Trophoblast cell (in vitro differentiated cells and primary cell): ENCODE measurements at regions not wholly inside any gene's neighbourhood (a gene's known extent, or its start where the extent isn't known, plus 50 kb on each side); places are given as distances from the start of the nearest gene placed in this dataset.
"Not testable (repeated sequence)": the region's sequence is repeated elsewhere in the genome, so short reads cannot be mapped to it uniquely, and the experiment has no call there.

Source experiments
- DNase-seq, 2 donors: peaks; one replicate each; pipeline ENCODE4 v3.0.0-alpha.2; 2016
- H2AFZ ChIP-seq: 2 replicates; pipeline ENCODE4 v1.6.1; 2013; ENCODE audit warnings: low read length, moderate library complexity, mild to moderate bottlenecking; ENCODE audit not compliant: insufficient read depth, poor library complexity
- H2AK5ac ChIP-seq: 2 replicates; pipeline ENCODE4 v1.6.1; 2013; ENCODE audit warnings: mild to moderate bottlenecking, low read length
- H2BK120ac ChIP-seq: 2 replicates; pipeline ENCODE4 v1.6.1; 2013; ENCODE audit warnings: low read length, mild to moderate bottlenecking, moderate library complexity; ENCODE audit not compliant: insufficient read depth, poor library complexity
- H2BK12ac ChIP-seq: 2 replicates; pipeline ENCODE4 v1.6.1; 2013; ENCODE audit warnings: mild to moderate bottlenecking, low read length, moderate library complexity
- H2BK5ac ChIP-seq: 2 replicates; pipeline ENCODE4 v1.6.1; 2013; ENCODE audit warnings: low read length, low read depth, moderate library complexity, mild to moderate bottlenecking; ENCODE audit not compliant: poor library complexity
- H3K14ac ChIP-seq: 2 replicates; pipeline ENCODE4 v1.6.1; 2013; ENCODE audit warnings: mild to moderate bottlenecking, low read length
- H3K18ac ChIP-seq: 2 replicates; pipeline ENCODE4 v1.6.1; 2013; ENCODE audit warnings: mild to moderate bottlenecking, low read length
- H3K23ac ChIP-seq: 2 replicates; pipeline ENCODE4 v1.6.1; 2013; ENCODE audit warnings: low read length
- H3K27ac ChIP-seq: 2 replicates; pipeline ENCODE4 v1.5.1; 2013; ENCODE audit warnings: low read depth, mild to moderate bottlenecking, inconsistent platforms, low read length, moderate library complexity
- H3K27me3 ChIP-seq: 2 replicates; pipeline ENCODE4 v1.6.1; 2013; ENCODE audit warnings: inconsistent platforms, mild to moderate bottlenecking, low read length, moderate library complexity; ENCODE audit not compliant: insufficient read depth
- H3K36me3 ChIP-seq, 2 experiments: 1 replicate in 1 of 2; 2 replicates in 1 of 2; pipeline ENCODE4 v1.6.1; 2013; ENCODE audit warnings: low read length in 2 of 2, mild to moderate bottlenecking in 2 of 2, moderate library complexity in 1 of 2; ENCODE audit not compliant: insufficient read depth in 2 of 2, control insufficient read depth in 1 of 2
- H3K4ac ChIP-seq: 2 replicates; pipeline ENCODE4 v1.6.1; 2013; ENCODE audit warnings: low read depth, mild to moderate bottlenecking, low read length, moderate library complexity
- H3K4me1 ChIP-seq, 2 experiments: 1 replicate in 1 of 2; 2 replicates in 1 of 2; pipeline ENCODE4 v1.6.1; 2013; ENCODE audit warnings: low read length in 2 of 2, mild to moderate bottlenecking in 2 of 2, moderate library complexity in 1 of 2; ENCODE audit not compliant: insufficient read depth in 2 of 2, control insufficient read depth in 1 of 2
- H3K4me2 ChIP-seq: 2 replicates; pipeline ENCODE4 v1.6.1; 2013; ENCODE audit warnings: inconsistent platforms, mild to moderate bottlenecking, low read length, moderate library complexity
- H3K4me3 ChIP-seq: 2 replicates; pipeline ENCODE4 v1.5.1; 2013; ENCODE audit warnings: mild to moderate bottlenecking, low read depth, low read length, inconsistent platforms
- H3K79me1 ChIP-seq: one replicate; pipeline ENCODE4 v1.6.1; 2013; ENCODE audit warnings: low read length
- H3K79me2 ChIP-seq: 2 replicates; pipeline ENCODE4 v1.6.1; 2013; ENCODE audit warnings: low read length, mild to moderate bottlenecking; ENCODE audit not compliant: control insufficient read depth, insufficient read depth, poor library complexity
- H3K9ac ChIP-seq: 2 replicates; pipeline ENCODE4 v1.6.1; 2013; ENCODE audit warnings: mild to moderate bottlenecking, low read length
- H3K9me3 ChIP-seq: 2 replicates; pipeline ENCODE4 v1.6.1; 2013; ENCODE audit warnings: low read depth, mild to moderate bottlenecking, control low read depth, inconsistent platforms, low read length; ENCODE audit not compliant: insufficient read depth
- H4K12ac ChIP-seq: 2 replicates; pipeline ENCODE4 v1.6.1; 2013; ENCODE audit warnings: low read depth, mild to moderate bottlenecking, low read length, moderate library complexity
- H4K8ac ChIP-seq: 2 replicates; pipeline ENCODE4 v1.6.1; 2013; ENCODE audit warnings: low read depth, mild to moderate bottlenecking, low read length, moderate library complexity
- H4K91ac ChIP-seq: one replicate; pipeline ENCODE4 v1.6.1; 2013; ENCODE audit warnings: low read depth, mild to moderate bottlenecking, low read length, moderate library complexity
- WGBS: extraction: QIAGEN DNeasy Blood & Tissue Kit; methylation state at CpG from one replicate; pipeline ENCODE4 v1.1.7; 2013; ENCODE audit warnings: missing lambda C conversion rate; ENCODE audit not compliant: insufficient read length, insufficient coverage; ENCODE audit errors: extremely low coverage; 5-methylcytosine and 5-hydroxymethylcytosine counted together

DNA sequence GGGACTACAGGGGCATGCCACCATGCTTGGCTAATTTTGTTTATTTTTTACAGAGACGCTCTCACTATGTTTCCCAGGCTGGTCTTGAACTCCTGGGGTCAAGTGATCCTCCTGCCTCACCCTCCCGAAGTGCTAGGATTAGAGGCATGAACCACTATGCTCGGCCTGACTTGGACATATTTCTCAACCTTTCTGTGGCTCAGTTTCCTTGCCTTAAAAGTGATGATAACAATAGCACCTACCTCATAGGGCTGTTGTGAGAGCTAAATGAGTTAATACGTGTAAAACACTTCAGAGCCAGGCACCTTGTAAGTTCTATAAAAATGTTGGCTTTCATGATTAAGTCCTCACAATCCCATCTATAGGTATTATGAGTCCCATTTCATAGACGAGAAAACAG, 89.2 kb upstream of the METAP2 start:
- Histone ChIP-seq H3K4me1 (peaks cover 0 to 2% of the 10 kb centered on the region in 2 experiments), H4K91ac (no peak overlapping the region), H3K27me3 (no peaks in the 10 kb centered on the region), H3K4ac (no peak overlapping the region), H4K8ac (no peak overlapping the region), H3K36me3 (no peaks in the 10 kb centered on the region), H3K4me2 (no peak overlapping the region), H3K27ac (no peak overlapping the region), H4K12ac (no peak overlapping the region), H3K79me2 (no peaks in the 10 kb centered on the region), H2BK120ac (no peak overlapping the region), H3K18ac (no peak overlapping the region), H2AK5ac (no peak overlapping the region), H2AFZ (no peak overlapping the region), H2BK12ac (no peak overlapping the region), H3K4me3 (no peak overlapping the region), H3K9me3 (no peaks in the 10 kb centered on the region), H3K9ac (no peak overlapping the region), H3K23ac (no peak overlapping the region), H2BK5ac (no peak overlapping the region), H3K14ac (no peak overlapping the region), H3K79me1 (no peaks in the 10 kb centered on the region)
- DNase-seq = no peak
- no CpG with 5 or more reads among the region's 5 CpGs for WGBS

DNA sequence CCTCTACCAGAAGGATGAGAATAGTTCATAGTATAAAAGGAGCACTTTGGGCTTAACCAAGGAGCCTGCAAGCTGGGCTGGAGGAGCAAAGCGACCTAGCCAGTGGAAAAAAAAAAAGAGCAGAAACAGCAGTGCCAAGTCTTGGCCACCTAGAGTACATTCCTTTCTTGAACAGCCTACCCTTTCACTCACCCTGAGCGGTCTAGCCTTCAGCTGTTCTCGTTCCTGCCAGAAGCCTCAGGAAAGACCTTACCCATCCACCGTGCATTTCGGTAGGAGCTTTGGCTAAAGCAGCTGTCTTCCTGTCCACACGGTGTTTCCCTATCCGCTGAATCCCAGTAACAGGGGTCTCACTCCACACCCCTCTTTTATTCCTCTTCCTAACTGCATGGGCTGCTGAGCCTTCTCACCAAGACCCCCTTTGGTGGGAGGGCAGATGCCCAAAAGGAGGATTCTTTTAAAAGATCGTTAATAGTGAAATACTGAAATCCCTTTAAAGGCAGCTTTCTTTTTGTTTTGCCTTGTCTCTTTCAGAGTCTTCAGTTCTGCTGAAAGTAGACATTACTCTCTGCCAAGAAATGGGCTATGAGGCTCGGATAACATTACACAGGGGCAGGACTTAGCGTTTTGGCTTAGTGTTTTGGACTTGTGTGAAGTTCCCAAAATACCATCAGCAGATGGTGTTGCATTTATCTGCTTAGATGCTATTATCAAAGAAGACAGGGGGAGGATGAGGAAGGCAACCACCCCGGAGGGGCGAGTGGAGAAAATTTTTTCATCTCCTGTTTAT, 88.5 kb upstream of the METAP2 start:
- H3K79me1 ChIP-seq = no peaks in the 10 kb centered on the region
- H3K36me3 ChIP-seq = no peaks in the 10 kb centered on the region
- H2AFZ ChIP-seq = no peak overlapping the region
- no peaks in the 10 kb centered on the region for H3K9me3 ChIP-seq
- H3K79me2 ChIP-seq = no peaks in the 10 kb centered on the region
- no peak overlapping the region for H3K4me3 ChIP-seq
- H3K23ac ChIP-seq = no peak overlapping the region
- H3K14ac ChIP-seq = no peak overlapping the region
- H3K18ac ChIP-seq = no peak overlapping the region
- peaks cover 0 to 2% of the 10 kb centered on the region in 2 experiments for H3K4me1 ChIP-seq
- no peak overlapping the region for H4K12ac ChIP-seq
- DNase-seq = no peak
- no peak overlapping the region for H4K8ac ChIP-seq
- no peak overlapping the region for H2BK5ac ChIP-seq
- H2AK5ac ChIP-seq = no peak overlapping the region
- no peak overlapping the region for H2BK12ac ChIP-seq
- no peak overlapping the region for H3K4ac ChIP-seq
- H3K9ac ChIP-seq = no peak overlapping the region
- H3K27me3 ChIP-seq = no peaks in the 10 kb centered on the region
- WGBS = no CpG with 5 or more reads among the region's 12 CpGs
- H2BK120ac ChIP-seq = no peak overlapping the region
- H4K91ac ChIP-seq = no peak overlapping the region
- H3K4me2 ChIP-seq = no peak overlapping the region
- no peak overlapping the region for H3K27ac ChIP-seq

DNA sequence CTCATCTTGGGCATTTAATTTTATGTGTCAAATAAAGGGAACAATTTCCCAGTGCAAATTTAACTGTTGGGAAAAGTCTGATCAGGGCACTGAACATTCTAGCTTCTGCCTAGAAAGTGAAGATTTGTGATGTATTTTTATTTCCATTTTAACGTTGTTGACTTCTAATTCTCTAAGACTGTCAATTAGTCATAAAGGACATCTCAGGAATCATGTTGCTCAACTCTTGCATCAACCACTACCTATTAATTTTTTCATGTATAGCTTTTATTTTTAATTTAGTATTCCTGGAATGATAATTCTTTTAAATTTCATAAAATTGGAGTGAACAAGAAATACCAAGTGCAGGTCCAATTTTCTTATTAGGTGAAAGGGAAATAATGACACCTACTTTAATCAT, 87.9 kb upstream of the METAP2 start:
- H4K12ac ChIP-seq = no peak overlapping the region
- H2AK5ac ChIP-seq = no peak overlapping the region
- no peak overlapping the region for H3K27ac ChIP-seq
- H2BK5ac ChIP-seq = no peak overlapping the region
- no peak overlapping the region for H3K9ac ChIP-seq
- H3K79me2 ChIP-seq = no peaks in the 10 kb centered on the region
- no peak overlapping the region for H3K4ac ChIP-seq
- H3K4me2 ChIP-seq = no peak overlapping the region
- H3K14ac ChIP-seq = no peak overlapping the region
- H3K4me3 ChIP-seq = no peak overlapping the region
- no peak overlapping the region for H4K8ac ChIP-seq
- no CpG with 5 or more reads among the region's 1 CpG for WGBS
- H2BK12ac ChIP-seq = no peak overlapping the region
- H2AFZ ChIP-seq = no peak overlapping the region
- no peak overlapping the region for H3K23ac ChIP-seq
- no peak overlapping the region for H2BK120ac ChIP-seq
- H3K18ac ChIP-seq = no peak overlapping the region
- H3K9me3 ChIP-seq = no peaks in the 10 kb centered on the region
- no peaks in the 10 kb centered on the region for H3K36me3 ChIP-seq
- peaks cover 0 to 2% of the 10 kb centered on the region in 2 experiments for H3K4me1 ChIP-seq
- H3K27me3 ChIP-seq = no peaks in the 10 kb centered on the region
- peak in 1 of 2 donors; percentile 26 for DNase-seq
- H4K91ac ChIP-seq = no peak overlapping the region
- H3K79me1 ChIP-seq = no peaks in the 10 kb centered on the region

DNA sequence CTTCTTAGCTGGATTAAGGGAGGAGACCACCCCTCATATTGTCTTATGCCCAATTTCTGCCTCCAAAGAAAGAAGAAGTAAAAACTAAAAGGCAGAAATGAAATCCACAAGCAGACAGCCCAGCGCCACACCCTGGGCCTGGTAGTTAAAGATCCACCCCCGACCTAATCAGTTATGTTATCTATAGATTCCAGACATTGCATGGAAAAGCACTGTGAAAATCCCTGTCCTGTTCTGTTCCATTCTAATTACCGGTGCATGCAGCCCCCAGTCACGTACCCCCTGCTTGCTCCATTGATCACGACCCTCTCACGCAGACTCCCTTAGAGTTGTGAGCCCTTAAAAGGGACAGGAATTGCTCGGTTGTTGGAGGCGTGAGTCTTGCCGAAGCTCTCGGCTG, 85.7 kb upstream of the METAP2 start:
- H3K9me3 ChIP-seq, H3K79me2 ChIP-seq, H3K4me1 ChIP-seq, H3K23ac ChIP-seq, DNase-seq, H4K91ac ChIP-seq, H2BK12ac ChIP-seq, H3K9ac ChIP-seq, H3K27me3 ChIP-seq, H2BK5ac ChIP-seq, H3K4ac ChIP-seq, H4K8ac ChIP-seq, H3K18ac ChIP-seq, H2BK120ac ChIP-seq, H3K79me1 ChIP-seq, H3K36me3 ChIP-seq, H4K12ac ChIP-seq, H2AK5ac ChIP-seq, H3K4me2 ChIP-seq, H3K27ac ChIP-seq, H3K14ac ChIP-seq, H2AFZ ChIP-seq, H3K4me3 ChIP-seq: not testable (repeated sequence)
- WGBS = no CpG with 5 or more reads among the region's 10 CpGs
